ENCODE measurements at regions not wholly inside any gene's neighbourhood (a gene's known extent, or its start where the extent isn't known, plus 50 kb on each side); places are given as distances from the start of the nearest gene placed in this dataset.

DNA sequence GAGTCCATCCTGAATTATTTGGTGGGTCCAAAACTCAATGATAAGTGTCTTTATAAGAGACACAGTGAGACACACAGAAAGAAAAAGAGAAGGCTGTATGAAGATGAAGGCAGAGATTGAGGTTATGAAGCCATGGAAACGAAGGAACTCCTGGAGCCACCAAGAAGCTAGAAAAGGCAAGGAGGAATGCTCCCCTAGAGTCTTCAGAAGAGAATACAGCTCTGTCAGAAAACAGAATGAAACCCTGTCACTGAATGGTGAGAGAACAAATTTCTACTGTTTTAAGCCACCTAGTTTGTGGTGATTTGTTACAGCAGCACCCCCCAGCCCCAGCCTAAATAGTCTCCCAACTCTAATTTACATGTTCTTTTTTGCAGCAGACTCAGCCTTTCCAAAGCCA lies 635.1 kb downstream of the EPHA7 start:
- POLR2A ChIA-PET: no interaction called here
- H3K36me3 ChIP-seq (ENCODE audit: control insufficient read depth in 2 of 2, insufficient read depth in 2 of 2, low read length in 1 of 2): no peaks in the 10 kb centered on the region
- H2AFZ ChIP-seq (ENCODE audit: control insufficient read depth, low read depth, low read length): no peak overlapping the region
- WGBS (ENCODE audit: insufficient coverage, insufficient replicate concordance, low lambda C conversion rate, missing lambda C conversion rate): 0% methylated on average over 1 of the region's 1 CpG
- TF ChIP-seq FOS (IDR thresholded peaks at IDR 0.05; ENCODE audit: borderline replicate concordance, extremely low read depth, insufficient read length) (no peak), CTCF (IDR thresholded peaks at IDR 0.05 in 2 of 3, conservative IDR thresholded peaks at IDR 0.05 in 1 of 3; ENCODE audit: control insufficient read depth in 2 of 3, extremely low read depth in 1 of 3, insufficient read depth in 1 of 3, low read depth in 3 of 3, low read length in 3 of 3) (0 out of 6 replicates have a peak, but pooled peaks of 1 of the 3 experiments have one; percentile 1)
- H3K4me1 ChIP-seq (ENCODE audit: control insufficient read depth, insufficient read depth, low read length): no peaks in the 10 kb centered on the region
- no peaks in the 10 kb centered on the region; a peak in 1 of 4 replicates for H3K27me3 ChIP-seq (replicated peaks in 1 of 2; ENCODE audit: control insufficient read depth in 2 of 2, insufficient read depth in 2 of 2, low read length in 1 of 2)
- H3K9ac ChIP-seq (ENCODE audit: control insufficient read depth, insufficient read depth, low read length): no peak overlapping the region
- H3K79me2 ChIP-seq (ENCODE audit: control insufficient read depth, insufficient read depth, low read length): no peaks in the 10 kb centered on the region
- no peak for DNase-seq (ENCODE audit: low read depth, low spot score)
- CTCF ChIA-PET: no interaction called here
- H3K4me3 ChIP-seq: no peak overlapping the region
- intact Hi-C loops (cut with micrococcal nuclease; ENCODE audit: unreplicated experiment): no loop called here
- no peaks in the 10 kb centered on the region for H3K9me3 ChIP-seq (replicated peaks; ENCODE audit: control insufficient read depth, insufficient read depth, low read length)
- H3K4me2 ChIP-seq (ENCODE audit: control insufficient read depth, insufficient read depth): no peak overlapping the region
- SMC1A ChIA-PET (ENCODE audit: uncharacterized antibody, unreplicated experiment): no interaction called here
- in situ Hi-C loops (cut with MboI): no loop called here
- FAIRE-seq: no peak
- no TSS peak for BruUV-seq (replicated peaks)
- no peak overlapping the region for H3K27ac ChIP-seq (ENCODE audit: control insufficient read depth, insufficient read depth)
- ATAC-seq: no peak
- RAD21 ChIA-PET (ENCODE audit: unreplicated experiment): no interaction called here
- no peaks in the 10 kb centered on the region for H4K20me1 ChIP-seq (ENCODE audit: control insufficient read depth, insufficient read depth)

GRCh38 chr6:92779746-92780145 lies 639.6 kb downstream of the EPHA7 start:
- no peaks in the 10 kb centered on the region for H3K4me1 ChIP-seq (ENCODE audit: control insufficient read depth, insufficient read depth, low read length)
- no peaks in the 10 kb centered on the region for H3K79me2 ChIP-seq (ENCODE audit: control insufficient read depth, insufficient read depth, low read length)
- SMC1A ChIA-PET (ENCODE audit: uncharacterized antibody, unreplicated experiment): interaction anchor here (1.2 kb wide), 1 partner anchor 31 kb away, joined by 4 read pairs; no protein-coding TSS in a partner anchor
- H3K9ac ChIP-seq (ENCODE audit: control insufficient read depth, insufficient read depth, low read length): no peak overlapping the region
- RAD21 ChIA-PET (ENCODE audit: unreplicated experiment): interaction anchor here (0.6 kb wide), 1 partner anchor 958 kb away, joined by 3 read pairs; no protein-coding TSS in a partner anchor
- POLR2A ChIA-PET: no interaction called here
- no peaks in the 10 kb centered on the region for H3K27me3 ChIP-seq (replicated peaks in 1 of 2; ENCODE audit: control insufficient read depth in 2 of 2, insufficient read depth in 2 of 2, low read length in 1 of 2)
- in situ Hi-C loops (cut with MboI) (no loop called here), intact Hi-C loops (cut with micrococcal nuclease; ENCODE audit: unreplicated experiment) (loop anchor here (5.0 kb wide), 1 partner anchor 1837 kb away; no protein-coding TSS in a partner anchor)
- ATAC-seq (no peak), DNase-seq (ENCODE audit: low read depth, low spot score) (no peak), FAIRE-seq (no peak)
- no peaks in the 10 kb centered on the region for H4K20me1 ChIP-seq (ENCODE audit: control insufficient read depth, insufficient read depth)
- BruUV-seq (replicated peaks): no TSS peak
- WGBS (ENCODE audit: insufficient coverage, insufficient replicate concordance, low lambda C conversion rate, missing lambda C conversion rate): 0% methylated on average over 1 of the region's 1 CpG
- H3K36me3 ChIP-seq (ENCODE audit: control insufficient read depth in 2 of 2, insufficient read depth in 2 of 2, low read length in 1 of 2): no peaks in the 10 kb centered on the region
- no peak overlapping the region for H2AFZ ChIP-seq (ENCODE audit: control insufficient read depth, low read depth, low read length)
- no peak overlapping the region for H3K4me3 ChIP-seq
- H3K27ac ChIP-seq (ENCODE audit: control insufficient read depth, insufficient read depth): no peak overlapping the region
- no peak overlapping the region for H3K4me2 ChIP-seq (ENCODE audit: control insufficient read depth, insufficient read depth)
- CTCF ChIA-PET: interaction anchor here (1.1 to 2.7 kb wide), 2 partner anchors 10 to 722 kb away, joined by 3 to 6 read pairs; no protein-coding TSS in a partner anchor
- TF ChIP-seq TCF3 (IDR thresholded peaks at IDR 0.05; ENCODE audit: borderline replicate concordance, insufficient read depth, low read depth, low read length) (no peak), RELA (IDR thresholded peaks at IDR 0.05; ENCODE audit: borderline replicate concordance, partially characterized antibody) (no peak), ELK1 (IDR thresholded peaks at IDR 0.05; ENCODE audit: low read depth, low read length) (no peak)
- no peaks in the 10 kb centered on the region for H3K9me3 ChIP-seq (replicated peaks; ENCODE audit: control insufficient read depth, insufficient read depth, low read length)

All from GM12878 (cell line).